ENCODE measurements at regions not wholly inside any gene's neighbourhood (a gene's known extent, or its start where the extent isn't known, plus 50 kb on each side); places are given as distances from the start of the nearest gene placed in this dataset.

DNA sequence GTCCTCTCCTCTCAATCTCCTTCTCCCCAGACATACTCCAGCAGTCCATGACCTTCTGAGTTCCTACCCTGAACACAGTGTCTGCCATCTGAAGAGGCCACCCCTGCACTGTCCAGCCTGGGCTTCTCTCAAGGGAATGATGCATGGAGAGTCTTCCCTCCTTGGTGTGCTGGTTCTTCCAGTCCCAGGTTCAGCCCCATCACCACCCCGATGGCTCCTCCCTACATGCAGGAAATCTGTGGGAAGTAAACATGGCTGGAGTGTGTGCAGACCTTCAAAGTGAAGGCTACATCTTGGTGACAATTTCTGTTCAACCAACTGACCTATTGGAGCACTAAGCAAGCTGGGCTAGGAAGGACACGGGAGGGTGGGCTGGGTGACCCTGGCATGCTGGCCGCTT is 121.0 kb upstream of the JAG1 start:
- H3K4me1 ChIP-seq, result peaks cover 0 to 5% (median 0%) of the 10 kb centered on the region in 4 donors
- TF ChIP-seq POLR2AphosphoS5 (IDR thresholded peaks at IDR 0.05) (no peak), POLR2A (IDR thresholded peaks at IDR 0.05) (no peak), CTCF (IDR thresholded peaks at IDR 0.05) (no peak), EP300 (IDR thresholded peaks at IDR 0.05) (no peak)
- H3K36me3 ChIP-seq, result no peaks in the 10 kb centered on the region
- H3K27me3 ChIP-seq, result no peaks in the 10 kb centered on the region
- H3K4me3 ChIP-seq, result no peak overlapping the region
- 94 to 97% methylated on average over 3 of the region's 3 CpGs for WGBS, 2 donors
- no peak for DNase-seq
- H3K27ac ChIP-seq, result no peak overlapping the region
- H3K9me3 ChIP-seq, result no peaks in the 10 kb centered on the region
- intact Hi-C loops (cut with DNase I), result no loop called here

GRCh38 chr20:10795286-10796026 is 121.7 kb upstream of the JAG1 start:
- DNase-seq, result no peak
- Histone ChIP-seq H3K4me3 (no peak overlapping the region), H3K27ac (no peak overlapping the region), H3K36me3 (no peaks in the 10 kb centered on the region), H3K4me1 (peaks cover 0 to 5% (median 0%) of the 10 kb centered on the region in 4 donors), H3K27me3 (no peaks in the 10 kb centered on the region), H3K9me3 (no peaks in the 10 kb centered on the region)
- TF ChIP-seq POLR2AphosphoS5 (IDR thresholded peaks at IDR 0.05) (no peak), EP300 (IDR thresholded peaks at IDR 0.05) (no peak), POLR2A (IDR thresholded peaks at IDR 0.05) (no peak), CTCF (IDR thresholded peaks at IDR 0.05) (no peak)
- 82 to 85% methylated on average over 11 of the region's 11 CpGs for WGBS, 2 donors
- intact Hi-C loops (cut with DNase I), result no loop called here

DNA sequence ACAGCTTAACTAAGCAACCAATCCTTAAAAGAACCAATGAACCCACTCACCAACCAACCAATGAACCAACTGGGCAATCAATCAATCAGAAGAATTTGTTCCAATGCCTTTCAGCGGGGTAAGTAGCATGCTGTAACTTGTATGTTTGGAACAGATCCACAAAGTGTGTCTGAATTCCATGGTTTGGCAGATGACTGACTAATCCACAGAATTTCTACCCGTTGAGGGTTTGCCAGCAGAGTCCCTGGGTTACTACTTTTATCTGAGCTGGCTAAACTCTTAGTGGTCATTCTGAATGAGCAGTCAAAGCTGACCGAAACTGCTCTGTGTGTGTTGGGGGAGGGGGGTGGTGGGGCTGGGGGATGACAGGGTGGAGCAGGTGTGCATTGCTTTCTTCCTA is 125.0 kb upstream of the JAG1 start:
- 89 to 91% methylated on average over 3 of the region's 3 CpGs for WGBS, 2 donors
- Histone ChIP-seq H3K9me3 (no peaks in the 10 kb centered on the region), H3K36me3 (no peaks in the 10 kb centered on the region), H3K4me3 (no peak overlapping the region), H3K27me3 (no peaks in the 10 kb centered on the region), H3K27ac (no peak overlapping the region), H3K4me1 (no peaks in the 10 kb centered on the region)
- intact Hi-C loops (cut with DNase I), result no loop called here
- no peak for DNase-seq
- TF ChIP-seq EP300 (IDR thresholded peaks at IDR 0.05) (no peak), POLR2AphosphoS5 (IDR thresholded peaks at IDR 0.05) (no peak), CTCF (IDR thresholded peaks at IDR 0.05) (no peak), POLR2A (IDR thresholded peaks at IDR 0.05) (no peak)

DNA sequence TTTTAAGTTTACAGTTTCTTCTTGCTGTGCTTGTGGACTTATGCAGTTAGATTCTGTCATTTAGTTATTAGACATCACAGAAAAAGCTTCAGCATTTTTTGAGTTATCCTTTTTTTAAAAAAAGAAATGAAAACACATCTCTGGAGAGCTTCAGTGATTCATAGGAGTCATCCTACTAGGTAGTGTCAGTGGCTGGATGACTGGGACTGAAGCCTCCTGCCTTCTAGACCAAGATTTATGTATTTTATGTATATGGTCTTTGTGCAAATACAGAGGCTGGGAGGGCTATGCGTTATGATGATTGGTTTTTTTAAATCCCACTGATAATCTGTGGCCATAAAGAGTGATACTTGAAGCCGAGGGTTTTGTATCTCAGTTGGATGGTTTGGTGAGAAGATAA is 125.9 kb upstream of the JAG1 start:
- no peaks in the 10 kb centered on the region for H3K36me3 ChIP-seq
- H3K4me1 ChIP-seq, result no peaks in the 10 kb centered on the region
- no peak for TF ChIP-seq POLR2AphosphoS5 (IDR thresholded peaks at IDR 0.05)
- TF ChIP-seq POLR2A (IDR thresholded peaks at IDR 0.05), result no peak
- TF ChIP-seq CTCF (IDR thresholded peaks at IDR 0.05), result no peak
- TF ChIP-seq EP300 (IDR thresholded peaks at IDR 0.05), result no peak
- intact Hi-C loops (cut with DNase I), result no loop called here
- no peak for DNase-seq
- H3K4me3 ChIP-seq, result no peak overlapping the region
- no peak overlapping the region for H3K27ac ChIP-seq
- no peaks in the 10 kb centered on the region for H3K27me3 ChIP-seq
- H3K9me3 ChIP-seq, result no peaks in the 10 kb centered on the region
- WGBS, 2 donors, result 85 to 90% methylated on average over 2 of the region's 2 CpGs

- TF ChIP-seq EP300 (IDR thresholded peaks at IDR 0.05) (no peak), POLR2AphosphoS5 (IDR thresholded peaks at IDR 0.05) (no peak), POLR2A (IDR thresholded peaks at IDR 0.05) (no peak), CTCF (IDR thresholded peaks at IDR 0.05) (no peak)
- H3K4me3 ChIP-seq, result no peak overlapping the region
- no peak overlapping the region for H3K27ac ChIP-seq
- H3K9me3 ChIP-seq, result no peaks in the 10 kb centered on the region
- intact Hi-C loops (cut with DNase I), result no loop called here
- 79 to 88% methylated on average over 6 of the region's 6 CpGs for WGBS, 2 donors
- DNase-seq, result no peak
- H3K27me3 ChIP-seq, result no peaks in the 10 kb centered on the region
- no peaks in the 10 kb centered on the region for H3K36me3 ChIP-seq
- H3K4me1 ChIP-seq, result no peaks in the 10 kb centered on the region
Measured at GRCh38 chr20:10800288-10800687, 126.5 kb upstream of the JAG1 start.

All from sigmoid colon (tissue), 6 donors.